ENCODE measurements at regions not wholly inside any gene's neighbourhood (a gene's known extent, or its start where the extent isn't known, plus 50 kb on each side); places are given as distances from the start of the nearest gene placed in this dataset.

GRCh38 chr14:100652744-100653143 lies 65.5 kb upstream of the BEGAIN start:
- in situ Hi-C loops (cut with MboI; ENCODE audit: low pct_unique_long_range_greater_than_20kb, low sequenced_read_pairs, unreplicated experiment) = no loop called here
- DNase-seq (ENCODE audit: low spot score) = no peak
- no peak for TF ChIP-seq CTCF (IDR thresholded peaks at IDR 0.05; ENCODE audit: extremely low read depth, insufficient read depth, missing control alignments)

GRCh38 chr14:100653409-100653808 lies 66.2 kb upstream of the BEGAIN start:
- TF ChIP-seq CTCF (IDR thresholded peaks at IDR 0.05; ENCODE audit: extremely low read depth, insufficient read depth, missing control alignments) = peak; percentile 57
- in situ Hi-C loops (cut with MboI; ENCODE audit: low pct_unique_long_range_greater_than_20kb, low sequenced_read_pairs, unreplicated experiment) = no loop called here
- peak; percentile 57 for DNase-seq (ENCODE audit: low spot score)

- TF ChIP-seq CTCF (IDR thresholded peaks at IDR 0.05; ENCODE audit: extremely low read depth, insufficient read depth, missing control alignments) = no peak
- in situ Hi-C loops (cut with MboI; ENCODE audit: low pct_unique_long_range_greater_than_20kb, low sequenced_read_pairs, unreplicated experiment) = no loop called here
- DNase-seq (ENCODE audit: low spot score) = no peak
Observed at GRCh38 chr14:100654025-100654813, 67.0 kb upstream of the BEGAIN start.

GRCh38 chr14:100654814-100655740 lies 67.9 kb upstream of the BEGAIN start:
- peak; percentile 76 for TF ChIP-seq CTCF (IDR thresholded peaks at IDR 0.05; ENCODE audit: extremely low read depth, insufficient read depth, missing control alignments)
- in situ Hi-C loops (cut with MboI; ENCODE audit: low pct_unique_long_range_greater_than_20kb, low sequenced_read_pairs, unreplicated experiment) = no loop called here
- DNase-seq (ENCODE audit: low spot score) = peak; percentile 75

GRCh38 chr14:100655741-100656085 lies 68.5 kb upstream of the BEGAIN start:
- TF ChIP-seq CTCF (IDR thresholded peaks at IDR 0.05; ENCODE audit: extremely low read depth, insufficient read depth, missing control alignments) = no peak
- in situ Hi-C loops (cut with MboI; ENCODE audit: low pct_unique_long_range_greater_than_20kb, low sequenced_read_pairs, unreplicated experiment) = no loop called here
- no peak for DNase-seq (ENCODE audit: low spot score)

GRCh38 chr14:100656996-100657395 lies 69.7 kb upstream of the DLK1 start:
- DNase-seq (ENCODE audit: low spot score) = no peak
- in situ Hi-C loops (cut with MboI; ENCODE audit: low pct_unique_long_range_greater_than_20kb, low sequenced_read_pairs, unreplicated experiment) = no loop called here
- no peak for TF ChIP-seq CTCF (IDR thresholded peaks at IDR 0.05; ENCODE audit: extremely low read depth, insufficient read depth, missing control alignments)
